D341Med (cell line): ENCODE measurements at regions not wholly inside any gene's neighbourhood (a gene's known extent, or its start where the extent isn't known, plus 50 kb on each side); places are given as distances from the start of the nearest gene placed in this dataset.
A peak's percentile ranks its signal among the peaks of the same experiment; 100 is the strongest.

ENCODE experiments used
- DNase-seq: peaks from one replicate; pipeline ENCODE4 v3.0.0; 2012; ENCODE audit warnings: low spot score

- no peak for DNase-seq
Measured at GRCh38 chr1:81327103-81327710, 473.5 kb upstream of the ADGRL2 start.

DNA sequence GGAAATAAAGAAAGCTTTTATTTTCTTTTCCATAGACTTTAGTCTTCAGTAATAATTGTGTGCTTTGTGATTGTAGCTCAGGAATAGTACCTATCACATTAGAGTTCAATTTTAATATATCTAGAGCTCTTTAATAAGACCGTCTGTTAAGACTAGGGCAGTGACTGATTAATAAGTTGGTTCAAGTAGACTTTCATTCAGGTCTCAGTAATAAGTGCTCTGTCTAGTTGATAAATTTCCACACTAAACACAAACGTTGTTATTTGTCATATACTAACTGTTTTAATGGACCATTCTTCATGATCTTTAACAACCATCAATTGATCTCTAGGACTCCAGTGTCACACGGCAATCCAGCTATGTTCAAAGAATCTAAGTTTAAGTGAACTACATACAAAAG lies 474.5 kb upstream of the ADGRL2 start:
- no peak for DNase-seq

DNA sequence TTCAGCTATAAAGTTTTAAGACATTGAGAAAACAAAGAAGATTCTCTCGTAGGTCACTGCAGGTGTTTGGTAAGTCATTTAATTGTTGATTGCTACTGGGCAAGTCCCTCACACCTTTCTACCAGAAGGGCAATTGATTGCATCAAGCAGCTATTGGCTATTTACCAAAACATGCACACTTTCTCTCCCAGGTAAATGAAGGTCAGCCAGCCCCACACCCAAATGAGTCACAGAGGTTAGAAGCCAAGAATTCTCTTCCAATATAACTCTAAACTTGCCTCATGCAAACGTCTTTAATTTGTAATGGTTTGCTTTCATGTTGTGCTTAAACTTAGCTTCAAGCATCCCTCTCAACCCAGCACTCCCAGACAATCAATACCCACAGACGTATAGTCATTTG lies 475.3 kb upstream of the ADGRL2 start:
- no peak for DNase-seq

DNA sequence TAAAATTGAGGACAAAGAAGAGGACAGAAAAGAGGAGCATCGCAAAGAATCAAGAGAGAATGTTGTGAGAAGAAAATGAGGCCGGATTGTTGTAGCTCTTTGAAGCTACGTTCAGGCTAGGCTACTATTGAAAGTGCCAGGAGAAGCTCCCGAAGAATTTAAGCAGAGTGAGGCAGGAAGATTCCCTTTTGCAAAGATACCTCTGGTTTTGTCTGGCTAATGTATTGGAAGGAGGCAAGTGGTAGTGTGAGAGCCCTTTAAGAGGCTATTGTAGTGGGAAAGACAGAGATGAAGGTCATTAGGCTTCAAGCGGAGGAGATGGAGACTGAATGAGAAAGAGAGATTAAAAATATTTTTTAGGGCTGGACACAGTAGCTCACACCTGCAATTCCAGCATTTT lies 476.9 kb upstream of the ADGRL2 start:
- no peak for DNase-seq

GRCh38 chr1:81317191-81317590 lies 483.5 kb upstream of the ADGRL2 start:
- no peak for DNase-seq

DNA sequence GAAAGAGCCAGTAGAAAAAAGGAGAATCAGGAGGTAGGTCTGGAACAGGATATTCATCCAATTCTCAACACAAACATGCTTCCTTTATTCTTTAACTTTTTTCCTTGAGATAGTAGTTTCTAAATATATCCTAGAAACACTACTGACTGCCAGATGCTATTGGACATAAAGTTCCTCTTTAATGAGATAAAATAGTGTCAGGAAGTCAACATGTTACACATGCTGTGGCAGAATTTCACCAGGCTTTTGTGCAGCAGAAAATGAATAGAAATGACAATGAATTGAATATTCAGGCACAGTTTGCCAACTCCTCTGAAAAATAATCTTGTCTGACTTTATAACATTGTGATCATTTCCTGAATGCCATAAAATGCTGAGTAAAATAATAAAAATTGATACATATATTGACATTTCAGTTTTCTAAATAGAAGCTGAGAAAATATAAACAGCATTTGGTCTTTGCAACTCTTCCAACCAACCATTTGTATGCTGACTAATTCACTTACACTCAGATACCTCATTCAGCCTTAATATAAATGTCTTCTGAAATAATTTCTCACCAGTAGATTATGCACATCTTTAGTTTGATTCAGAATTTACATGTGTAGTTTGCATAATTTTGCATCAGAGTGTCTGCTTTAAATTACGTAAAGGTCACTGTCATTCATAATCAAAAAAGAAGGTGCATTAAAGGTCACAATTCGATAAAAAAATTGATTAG lies 486.1 kb upstream of the ADGRL2 start:
- DNase-seq = no peak

DNA sequence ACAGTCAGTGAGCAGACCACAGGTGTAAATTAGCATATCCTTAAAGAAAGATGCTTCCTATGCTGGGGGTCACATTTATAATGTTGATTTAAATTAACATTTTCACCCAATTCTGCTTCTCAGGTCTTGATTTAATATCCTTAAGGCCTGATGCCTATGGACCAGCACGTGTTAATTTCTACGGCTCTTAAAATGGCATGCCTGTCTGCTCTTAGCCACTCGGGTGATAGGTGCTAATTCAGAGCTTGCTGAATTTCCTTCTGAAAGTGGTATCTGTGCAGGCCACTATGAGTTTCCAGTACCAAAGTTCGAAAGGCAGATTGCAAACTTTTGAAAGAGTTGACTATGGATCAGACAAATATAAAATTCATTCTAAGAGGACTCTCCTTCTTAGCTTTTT lies 487.4 kb upstream of the ADGRL2 start:
- DNase-seq = no peak

GRCh38 chr1:81312272-81312754 lies 488.4 kb upstream of the ADGRL2 start:
- no peak for DNase-seq

- no peak for DNase-seq
Measured at GRCh38 chr1:81310250-81310649, 490.5 kb upstream of the ADGRL2 start.

- DNase-seq = no peak
Measured at GRCh38 chr1:81308191-81308590, 492.5 kb upstream of the ADGRL2 start.

DNA sequence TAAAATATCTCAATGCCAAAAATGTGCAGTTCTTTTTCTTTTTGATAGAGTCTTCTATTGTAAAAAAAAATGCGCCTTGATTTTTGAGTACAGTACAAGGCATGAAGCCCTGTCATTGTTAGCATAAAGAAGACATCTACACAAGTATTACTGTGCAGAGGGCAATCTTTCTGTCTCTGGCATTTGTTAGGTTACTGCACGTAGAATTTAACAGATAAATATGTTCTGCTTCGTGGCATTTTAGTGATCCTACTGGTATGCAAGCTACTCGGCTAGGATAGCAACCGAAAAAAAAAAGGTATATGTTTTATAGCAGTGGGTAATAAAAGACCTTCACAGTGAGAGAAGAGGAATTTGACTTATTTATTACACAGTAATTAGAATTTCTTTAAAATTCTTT lies 492.9 kb upstream of the ADGRL2 start:
- no peak for DNase-seq

DNA sequence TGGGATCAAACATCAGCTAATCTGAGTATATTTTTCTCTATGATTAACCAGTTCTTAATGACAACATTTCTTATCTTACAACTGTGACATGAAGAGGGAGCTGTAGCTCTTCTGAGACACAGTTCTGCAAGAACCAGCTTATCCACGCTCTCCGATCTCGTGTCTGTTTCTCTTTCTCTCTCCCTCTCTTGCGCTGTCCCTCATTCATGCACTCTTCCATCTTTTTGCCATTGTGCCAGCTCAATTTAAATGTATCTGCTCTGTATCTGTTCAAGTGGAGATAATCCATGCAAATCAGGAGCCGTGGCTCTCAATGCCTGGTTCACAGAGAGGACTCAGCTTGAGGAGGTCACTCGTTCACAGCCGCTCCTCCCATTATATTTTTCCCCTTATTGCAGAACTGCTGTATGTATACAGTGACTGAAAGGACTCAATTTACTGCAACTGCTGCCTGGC lies 494.7 kb upstream of the ADGRL2 start:
- DNase-seq = peak; percentile 40

DNA sequence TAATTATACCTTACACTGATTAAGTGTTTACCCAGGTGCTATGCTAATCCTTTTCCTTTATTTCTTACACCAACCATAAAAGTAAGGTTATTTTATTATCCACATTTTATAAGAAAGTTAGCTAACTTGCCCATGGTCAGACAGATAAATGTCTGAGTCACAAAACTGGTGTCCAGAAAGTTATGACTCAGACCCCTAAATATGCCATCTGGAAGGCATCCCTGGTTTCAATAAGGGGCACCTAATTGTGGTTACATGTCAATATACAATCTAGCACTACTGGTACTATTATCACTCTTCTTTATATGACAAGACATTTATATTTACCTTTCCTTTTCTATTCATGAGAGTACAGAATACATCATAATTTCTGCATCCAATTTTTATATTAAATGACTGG lies 496.5 kb upstream of the ADGRL2 start:
- no peak for DNase-seq

- DNase-seq = no peak
Measured at GRCh38 chr1:81299892-81300291, 500.8 kb upstream of the ADGRL2 start.

DNA sequence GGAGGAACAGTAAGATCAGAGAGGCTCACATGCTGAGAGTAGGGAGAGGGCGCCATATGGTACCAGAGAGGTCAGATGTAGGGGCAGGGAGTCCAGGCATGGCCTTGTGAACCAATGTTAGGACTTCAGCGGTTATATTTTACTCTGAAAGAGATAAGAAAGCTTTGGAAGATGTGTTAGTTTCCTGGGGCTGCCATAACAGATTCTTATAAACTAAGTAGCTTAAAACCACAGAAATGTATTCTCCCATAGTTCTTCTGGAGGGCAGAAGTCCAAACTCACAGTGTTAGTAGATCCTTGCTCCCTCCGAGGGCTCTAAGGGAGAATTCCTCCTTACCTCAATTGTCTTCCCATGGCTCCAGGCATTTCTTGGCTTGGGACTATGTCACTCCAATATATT lies 502.5 kb upstream of the ADGRL2 start:
- no peak for DNase-seq

GRCh38 chr1:81296601-81297000 lies 504.1 kb upstream of the ADGRL2 start:
- no peak for DNase-seq

GRCh38 chr1:81290326-81290725 lies 510.4 kb upstream of the ADGRL2 start:
- DNase-seq = no peak

- no peak for DNase-seq
Measured at GRCh38 chr1:81288689-81289088, 512.0 kb upstream of the ADGRL2 start.

- DNase-seq = no peak
Measured at GRCh38 chr1:81287411-81288080, 513.2 kb upstream of the ADGRL2 start.

- no peak for DNase-seq
Measured at GRCh38 chr1:81270051-81270450, 530.7 kb upstream of the ADGRL2 start.

- DNase-seq = no peak
Measured at GRCh38 chr1:81264976-81265375, 535.8 kb upstream of the ADGRL2 start.

GRCh38 chr1:81259625-81260411 lies 540.9 kb upstream of the ADGRL2 start:
- no peak for DNase-seq
